ENCODE measurements at regions not wholly inside any gene's neighbourhood (a gene's known extent, or its start where the extent isn't known, plus 50 kb on each side); places are given as distances from the start of the nearest gene placed in this dataset.

DNA sequence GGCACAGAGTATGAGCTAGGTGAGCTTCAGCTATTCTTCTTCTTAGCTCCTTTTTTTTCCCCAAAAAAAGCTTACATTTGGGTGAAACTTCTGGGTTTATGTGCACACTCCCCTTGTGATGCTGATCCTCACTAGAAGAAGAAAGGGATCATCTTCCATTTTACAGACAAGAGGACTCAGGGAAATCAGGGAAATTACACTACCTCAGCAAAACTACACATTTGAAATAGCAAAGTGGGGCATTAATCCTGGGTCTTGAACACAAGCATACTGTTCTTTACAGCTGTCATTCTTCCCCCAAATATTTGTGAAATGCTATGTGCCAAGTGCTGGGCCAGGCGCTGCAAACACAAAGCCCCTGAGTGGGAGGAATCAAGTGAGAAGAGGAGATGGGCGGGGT is 68.6 kb upstream of the NFIL3 start:
- TF ChIP-seq, protein P1, sequence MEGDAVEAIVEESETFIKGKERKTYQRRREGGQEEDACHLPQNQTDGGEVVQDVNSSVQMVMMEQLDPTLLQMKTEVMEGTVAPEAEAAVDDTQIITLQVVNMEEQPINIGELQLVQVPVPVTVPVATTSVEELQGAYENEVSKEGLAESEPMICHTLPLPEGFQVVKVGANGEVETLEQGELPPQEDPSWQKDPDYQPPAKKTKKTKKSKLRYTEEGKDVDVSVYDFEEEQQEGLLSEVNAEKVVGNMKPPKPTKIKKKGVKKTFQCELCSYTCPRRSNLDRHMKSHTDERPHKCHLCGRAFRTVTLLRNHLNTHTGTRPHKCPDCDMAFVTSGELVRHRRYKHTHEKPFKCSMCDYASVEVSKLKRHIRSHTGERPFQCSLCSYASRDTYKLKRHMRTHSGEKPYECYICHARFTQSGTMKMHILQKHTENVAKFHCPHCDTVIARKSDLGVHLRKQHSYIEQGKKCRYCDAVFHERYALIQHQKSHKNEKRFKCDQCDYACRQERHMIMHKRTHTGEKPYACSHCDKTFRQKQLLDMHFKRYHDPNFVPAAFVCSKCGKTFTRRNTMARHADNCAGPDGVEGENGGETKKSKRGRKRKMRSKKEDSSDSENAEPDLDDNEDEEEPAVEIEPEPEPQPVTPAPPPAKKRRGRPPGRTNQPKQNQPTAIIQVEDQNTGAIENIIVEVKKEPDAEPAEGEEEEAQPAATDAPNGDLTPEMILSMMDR (IDR thresholded peaks at IDR 0.05), result no peak
- no peak for TF ChIP-seq POLR2AphosphoS5 (IDR thresholded peaks at IDR 0.05)

Measured in esophagus muscularis mucosa (tissue), 3 donors.